B cell (primary cell): ENCODE measurements at regions not wholly inside any gene's neighbourhood (a gene's known extent, or its start where the extent isn't known, plus 50 kb on each side); places are given as distances from the start of the nearest gene placed in this dataset.

Source experiments
- ATAC-seq: fragments of 200-7000 bp; cut with Tn5 transposase; one replicate; pipeline ENCODE4 v1.10.0; 2021; ENCODE audit warnings: low read depth, mild to moderate bottlenecking, moderate number of reproducible peaks, moderate library complexity
- CTCF ChIA-PET: fragments of 350-600 bp; sonication (Branson Sonifier 250); formaldehyde crosslinking; loops from one replicate; lab custom pipeline; 2021; ENCODE audit warnings: antibody characterized with exemption, inconsistent platforms; lab: Charles Lee
- POLR2A ChIA-PET: fragments of 350-600 bp; sonication (Branson Sonifier 250); formaldehyde crosslinking; loops from one replicate; lab custom pipeline; 2021; ENCODE audit warnings: antibody characterized with exemption; lab: Charles Lee
- DNase-seq: peaks from one replicate; pipeline ENCODE4 v3.0.0; 2013
- H2AFZ ChIP-seq: 2 replicates; pipeline ENCODE4 v1.6.1; 2012; ENCODE audit warnings: mild to moderate bottlenecking, low read depth, low read length; ENCODE audit not compliant: insufficient read depth, poor library complexity, severe bottlenecking
- H3K27ac ChIP-seq, 2 donors: 1 replicate in 1 of 2; 2 replicates in 1 of 2; pipeline ENCODE4 v1.5.1; 2012 to 2013; ENCODE audit warnings: low read length in 2 of 2, mild to moderate bottlenecking in 2 of 2, moderate library complexity in 1 of 2
- H3K27me3 ChIP-seq, 4 experiments: fragments of 200-600 bp in 1 of 4; sonication (generic) in 1 of 4; replicated peaks in 1 of 4; 1 replicate in 2 of 4; 2 replicates in 2 of 4; pipeline versions ENCODE4 v1.6.1 to v1.7.0; 2013 to 2016; ENCODE audit warnings: low read length in 3 of 4, mild to moderate bottlenecking in 2 of 4, mixed read lengths in 1 of 4, moderate library complexity in 1 of 4; ENCODE audit not compliant: insufficient read depth in 4 of 4, control insufficient read depth in 3 of 4; ENCODE audit errors: control extremely low read depth in 1 of 4
- H3K36me3 ChIP-seq, 2 experiments: replicated peaks in 1 of 2; 1 replicate in 1 of 2; 2 replicates in 1 of 2; pipeline versions ENCODE4 v1.6.1 to v1.7.1; 2013; ENCODE audit warnings: low read length in 1 of 2; ENCODE audit not compliant: insufficient read depth in 2 of 2, control insufficient read depth in 1 of 2; ENCODE audit errors: control extremely low read depth in 1 of 2, extremely low read depth in 1 of 2
- H3K4me1 ChIP-seq, 2 donors: fragments of 200-600 bp in 1 of 2; sonication (generic) in 1 of 2; 1 replicate in 1 of 2; 2 replicates in 1 of 2; pipeline versions ENCODE4 v1.5.1 to v1.6.1; 2013 to 2017; ENCODE audit warnings: low read length in 2 of 2; ENCODE audit not compliant: control insufficient read depth in 2 of 2, insufficient read depth in 2 of 2
- H3K4me2 ChIP-seq: replicated peaks from 2 replicates; pipeline ENCODE3; 2012; ENCODE audit warnings: mild to moderate bottlenecking, low read depth, low read length; ENCODE audit not compliant: poor library complexity, severe bottlenecking
- H3K4me3 ChIP-seq, 5 experiments: fragments of 200-600 bp in 1 of 5; sonication (generic) in 1 of 5; 1 replicate in 3 of 5; 2 replicates in 2 of 5; pipeline versions ENCODE4 v1.5.1 to v1.7.0; 2011 to 2016; ENCODE audit warnings: low read length in 4 of 5, mild to moderate bottlenecking in 4 of 5, low read depth in 2 of 5, control low read depth in 1 of 5, moderate library complexity in 1 of 5; ENCODE audit not compliant: insufficient read depth in 1 of 5; ENCODE audit errors: control extremely low read depth in 1 of 5, extremely low read depth in 1 of 5
- H3K79me2 ChIP-seq: fragments of 200-600 bp; sonication (generic); one replicate; pipeline ENCODE4 v1.6.0; 2016; ENCODE audit warnings: low read length; ENCODE audit not compliant: control insufficient read depth, insufficient read depth
- H3K9ac ChIP-seq: fragments of 200-600 bp; sonication (generic); 2 replicates; pipeline ENCODE4 v1.6.1; 2017; ENCODE audit warnings: mild to moderate bottlenecking, low read length, moderate library complexity
- H3K9me3 ChIP-seq, 3 donors: one replicate each; pipeline versions ENCODE4 v1.6.1 to v1.7.1; 2013; ENCODE audit warnings: low read length in 2 of 3; ENCODE audit not compliant: control insufficient read depth in 2 of 3, insufficient read depth in 1 of 3; ENCODE audit errors: control extremely low read depth in 1 of 3
- H4K20me1 ChIP-seq: 2 replicates; pipeline ENCODE4 v1.6.0; 2012; ENCODE audit warnings: mild to moderate bottlenecking, low read length; ENCODE audit not compliant: insufficient read depth, control insufficient read depth, poor library complexity, severe bottlenecking
- H3K27ac Mint-ChIP-seq: one replicate; pipeline ENCODE4 v1.8.0; 2021; ENCODE audit warnings: mixed read lengths
- H3K27me3 Mint-ChIP-seq: one replicate; pipeline ENCODE4 v1.8.0; 2021; ENCODE audit warnings: mixed read lengths
- H3K4me1 Mint-ChIP-seq: one replicate; pipeline ENCODE4 v1.8.0; 2021; ENCODE audit warnings: mixed read lengths
- H3K4me3 Mint-ChIP-seq: one replicate; pipeline ENCODE4 v1.8.0; 2021; ENCODE audit warnings: mixed read lengths
- H3K9me3 Mint-ChIP-seq: one replicate; pipeline ENCODE4 v1.8.0; 2022; ENCODE audit warnings: mixed read lengths; ENCODE audit not compliant: insufficient read depth
- CTCF ChIP-seq: fragments of 200-600 bp; IDR thresholded peaks from one replicate; pipeline ENCODE4 v1.8.0; 2022; ENCODE audit warnings: antibody characterized with exemption, mild to moderate bottlenecking
- EZH2 ChIP-seq: IDR thresholded peaks from 2 replicates; pipeline ENCODE4 v1.6.1; 2012; ENCODE audit warnings: borderline replicate concordance, low read depth, mild to moderate bottlenecking, moderate library complexity, low read length; ENCODE audit not compliant: insufficient read depth, poor library complexity, severe bottlenecking
- WGBS: methylation state at CpG from one replicate; pipeline ENCODE4 v1.1.5; 2013; ENCODE audit warnings: missing lambda C conversion rate; ENCODE audit not compliant: insufficient coverage; 5-methylcytosine and 5-hydroxymethylcytosine counted together
- intact Hi-C: fragments of 100-400 bp; cut with micrococcal nuclease; formaldehyde crosslinking; loops from one replicate; pipeline ENCODE4 v1.10.0; 2022

GRCh38 chr10:17538941-17539340 is 78.2 kb downstream of the HACD1 start:
- peaks cover 0 to 8% (median 5%) of the 10 kb centered on the region in 3 donors for H3K9me3 ChIP-seq

GRCh38 chr10:17537281-17537680 is 79.9 kb downstream of the HACD1 start:
- Histone ChIP-seq H3K4me2 (no peak overlapping the region), H3K27me3 (no peaks in the 10 kb centered on the region), H3K79me2 (no peaks in the 10 kb centered on the region), H3K9me3 (peaks cover 0 to 8% (median 5%) of the 10 kb centered on the region in 3 donors), H3K4me1 (no peaks in the 10 kb centered on the region), H3K9ac (no peak overlapping the region), H3K4me3 (no peak overlapping the region), H2AFZ (no peak overlapping the region), H3K27ac (no peak overlapping the region), H4K20me1 (no peaks in the 10 kb centered on the region), H3K36me3 (no peaks in the 10 kb centered on the region)
- ChIA-PET CTCF (no interaction called here), POLR2A (no interaction called here)
- Mint-ChIP-seq H3K27me3 (peaks cover 4% of the 10 kb centered on the region), H3K4me1 (no peaks in the 10 kb centered on the region), H3K27ac (no peak overlapping the region), H3K4me3 (no peak overlapping the region), H3K9me3 (peaks cover 8% of the 10 kb centered on the region)
- DNase-seq (no peak), ATAC-seq (no peak)
- WGBS = 95% methylated on average over 2 of the region's 7 CpGs
- intact Hi-C loops = no loop called here
- no peak for TF ChIP-seq CTCF

More at GRCh38 chr10:17538941-17539340, 78.2 kb downstream of the HACD1 start:
- TF ChIP-seq EZH2 = no peak
- no peak for TF ChIP-seq CTCF
- Histone ChIP-seq H3K79me2 (no peaks in the 10 kb centered on the region), H3K36me3 (no peaks in the 10 kb centered on the region), H2AFZ (no peak overlapping the region), H3K27me3 (no peaks in the 10 kb centered on the region), H3K27ac (no peak overlapping the region), H4K20me1 (no peaks in the 10 kb centered on the region), H3K4me1 (no peaks in the 10 kb centered on the region), H3K4me2 (no peak overlapping the region), H3K9ac (no peak overlapping the region), H3K4me3 (no peak overlapping the region)
- ChIA-PET POLR2A (no interaction called here), CTCF (no interaction called here)
- no peak for ATAC-seq
- WGBS = no CpG with 5 or more reads among the region's 1 CpG
- intact Hi-C loops = no loop called here
- H3K27ac Mint-ChIP-seq = no peak overlapping the region
- peaks cover 4% of the 10 kb centered on the region for H3K27me3 Mint-ChIP-seq
- H3K9me3 Mint-ChIP-seq = peaks cover 8% of the 10 kb centered on the region
- DNase-seq = no peak
- no peak overlapping the region for H3K4me3 Mint-ChIP-seq
- no peaks in the 10 kb centered on the region for H3K4me1 Mint-ChIP-seq
